Body of pancreas (tissue), 4 donors: ENCODE measurements at regions not wholly inside any gene's neighbourhood (a gene's known extent, or its start where the extent isn't known, plus 50 kb on each side); places are given as distances from the start of the nearest gene placed in this dataset.

ENCODE experiments used
- CTCF ChIP-seq, 7 experiments: fragments of 450-650 bp in 4 of 7; fragments of 200-600 bp in 3 of 7; sonication (generic) in 3 of 7; IDR thresholded peaks; one replicate each; pipeline ENCODE4 v1.5.1; 2016 to 2019; ENCODE audit warnings: antibody characterized with exemption in 7 of 7
- POLR2A ChIP-seq, 3 donors: fragments of 450-650 bp; IDR thresholded peaks; one replicate each; pipeline ENCODE4 v1.6.1; 2016; ENCODE audit warnings: antibody characterized with exemption in 3 of 3, mild to moderate bottlenecking in 2 of 3

GRCh38 chr15:38625886-38626285 is 61.3 kb upstream of the RASGRP1 start:
- TF ChIP-seq CTCF (IDR thresholded peaks at IDR 0.05) = no peak
- TF ChIP-seq POLR2A (IDR thresholded peaks at IDR 0.05) = no peak
